HG02840 (cell line): ENCODE measurements at regions not wholly inside any gene's neighbourhood (a gene's known extent, or its start where the extent isn't known, plus 50 kb on each side); places are given as distances from the start of the nearest gene placed in this dataset.
"Not testable (repeated sequence)": the region's sequence is repeated elsewhere in the genome, so short reads cannot be mapped to it uniquely, and the experiment has no call there.

ENCODE experiments used
- ATAC-seq: cut with Tn5 transposase; IDR thresholded peaks from one replicate; pipeline ENCODE4 v1.9.1; 2021; ENCODE audit warnings: mild to moderate bottlenecking, moderate library complexity, moderate number of reproducible peaks; ENCODE audit not compliant: unreplicated experiment, low FRiP score

DNA sequence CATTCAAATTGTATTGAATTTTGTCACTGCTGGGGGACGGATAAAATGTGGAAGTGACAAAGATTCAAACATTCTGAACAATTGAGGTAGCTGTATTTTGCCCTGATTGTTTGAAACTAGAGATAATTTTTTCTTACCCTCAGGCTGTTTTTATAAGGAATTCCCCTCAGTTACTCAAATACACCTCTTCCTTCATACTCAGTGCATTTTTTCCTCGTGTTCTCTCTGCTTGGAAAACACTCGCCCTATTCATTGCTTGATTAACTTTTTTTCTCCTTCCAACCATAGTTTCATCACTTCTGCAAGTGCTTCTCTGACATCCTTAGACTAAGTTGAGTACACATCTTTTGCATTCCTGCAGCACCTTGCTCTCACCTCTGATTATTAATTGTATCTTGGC, 454.5 kb upstream of the FAM174A start:
- not testable (repeated sequence) for ATAC-seq

DNA sequence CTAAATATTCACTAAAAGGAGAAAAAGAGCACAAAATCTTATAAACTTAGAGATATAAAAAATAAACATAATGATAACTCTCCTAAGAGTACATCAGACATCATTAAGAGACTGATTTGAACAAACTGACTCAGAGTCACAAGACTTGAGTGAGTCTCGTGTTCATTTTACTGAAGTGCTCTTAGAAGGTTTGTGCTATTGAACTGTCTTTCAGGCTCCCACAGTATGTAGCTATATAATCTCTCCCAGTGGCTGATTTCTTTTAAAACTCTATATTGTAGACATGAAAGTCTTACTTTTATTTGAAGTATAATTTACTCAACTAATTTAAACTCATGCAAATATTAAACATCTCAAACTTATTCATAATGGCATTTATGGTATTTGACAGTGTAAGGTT, 456.0 kb upstream of the FAM174A start:
- not testable (repeated sequence) for ATAC-seq

DNA sequence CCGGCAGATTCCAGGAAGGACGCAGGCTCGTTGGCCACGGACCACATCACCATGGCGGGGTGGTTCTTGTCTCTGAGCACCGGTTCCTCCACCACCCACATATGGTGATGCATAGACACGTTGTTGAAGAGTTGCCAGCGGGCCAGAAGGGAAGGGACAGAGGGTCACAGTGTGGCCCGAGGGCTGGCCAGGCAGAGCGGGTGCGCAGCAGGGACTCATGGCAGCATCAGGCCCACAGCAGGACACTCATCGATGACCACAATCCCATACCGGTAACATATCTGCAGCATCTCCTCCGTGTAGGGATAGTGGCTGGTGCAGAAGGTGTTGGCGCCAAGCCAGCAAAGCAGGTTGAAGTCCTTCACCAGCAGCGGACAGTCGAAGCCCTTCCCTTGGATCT, 469.2 kb upstream of the FAM174A start:
- ATAC-seq = not testable (repeated sequence)

- ATAC-seq = no peak
Measured at GRCh38 chr5:100043475-100043874, 491.7 kb upstream of the FAM174A start.

- ATAC-seq = no peak
Measured at GRCh38 chr5:100026606-100027005, 508.6 kb upstream of the FAM174A start.

DNA sequence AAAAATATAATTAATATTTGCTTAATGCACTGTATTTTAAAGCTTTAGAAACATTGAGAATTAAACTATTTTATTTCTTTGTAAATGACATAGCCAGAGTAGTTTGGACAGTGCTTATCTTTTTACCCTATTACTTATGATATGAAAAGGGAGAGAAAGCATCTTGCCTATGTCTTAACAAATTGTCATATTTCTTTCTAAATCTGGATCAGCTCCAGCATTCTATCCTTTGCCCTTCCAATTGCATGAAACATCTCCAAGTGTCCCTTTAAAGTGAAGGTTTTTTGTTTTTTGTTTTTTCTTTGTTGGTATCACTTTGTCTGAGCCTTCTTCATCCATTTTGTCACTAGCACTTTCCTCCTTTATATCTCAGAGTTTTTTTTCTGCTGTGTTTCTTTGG, 511.6 kb upstream of the FAM174A start:
- ATAC-seq = no peak

DNA sequence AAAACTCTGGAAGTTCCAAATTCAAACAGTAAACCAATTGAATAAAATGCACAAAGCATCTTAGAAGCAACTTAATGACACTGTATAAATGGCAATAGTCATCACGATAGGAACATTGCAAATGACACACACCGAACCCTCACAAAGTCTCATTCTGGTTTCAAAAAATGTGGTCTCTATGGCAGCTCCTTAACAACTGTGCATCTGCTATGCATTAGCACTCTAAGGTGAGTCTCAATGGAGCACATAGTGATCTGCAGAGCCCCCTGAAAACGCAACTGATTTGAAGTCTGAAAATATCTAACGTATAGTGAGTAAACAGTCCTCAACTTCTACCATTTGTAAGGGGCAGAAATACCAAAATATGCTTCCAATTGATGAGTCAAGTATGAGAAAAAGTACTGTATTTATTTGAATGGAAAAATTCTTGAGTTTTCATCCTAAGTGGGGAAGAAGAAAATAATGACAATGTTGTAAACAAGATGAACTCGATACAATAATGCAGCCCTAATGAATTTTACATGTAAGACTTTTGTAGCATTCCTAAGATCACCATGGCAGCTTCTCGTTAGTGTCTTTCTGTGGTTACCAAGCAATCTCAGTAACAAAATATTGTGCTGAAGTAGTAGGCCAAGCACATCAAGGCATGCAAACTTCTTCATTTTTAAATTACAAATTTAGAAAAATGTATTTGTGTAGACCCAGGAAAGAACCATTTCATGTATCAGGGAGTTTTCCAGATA, 517.5 kb upstream of the FAM174A start:
- ATAC-seq = no peak

DNA sequence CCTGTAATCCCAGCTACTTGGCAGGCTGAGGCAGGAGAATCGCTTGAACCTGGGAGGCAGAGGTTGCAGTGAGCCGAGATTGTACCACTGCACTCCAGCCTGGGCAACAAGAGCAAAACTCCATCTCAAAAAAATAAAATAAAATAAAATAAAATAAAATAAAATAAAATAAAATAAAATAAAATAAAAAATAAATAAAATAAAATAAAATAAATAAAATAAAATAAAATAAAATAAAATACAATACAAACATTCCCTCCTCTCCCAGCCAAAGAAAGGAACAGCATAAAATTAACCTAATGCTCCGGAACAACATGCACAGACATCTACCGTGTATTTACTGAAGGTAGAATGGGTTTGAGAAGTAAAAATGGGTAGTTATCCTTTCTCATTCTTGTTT, 521.9 kb upstream of the FAM174A start:
- ATAC-seq = not testable (repeated sequence)

DNA sequence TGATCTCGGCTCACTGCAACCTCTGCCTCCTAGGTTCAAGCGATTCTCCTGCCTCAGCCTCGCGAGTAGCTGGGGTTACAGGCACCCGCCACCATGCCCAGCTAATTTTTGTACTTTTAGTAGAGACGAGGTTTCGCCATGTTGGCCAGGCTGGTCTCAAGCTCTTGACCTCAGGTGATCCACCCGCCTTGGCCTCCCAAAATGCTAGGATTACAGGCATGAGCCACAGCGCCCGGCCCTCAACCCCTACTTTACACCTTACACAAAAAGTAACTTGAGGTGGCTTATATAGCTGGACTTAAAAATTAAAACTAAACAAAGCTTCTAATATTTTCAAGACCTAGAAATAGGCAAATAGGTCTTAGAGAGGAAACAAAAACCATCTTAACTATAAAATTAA, 524.0 kb upstream of the FAM174A start:
- not testable (repeated sequence) for ATAC-seq

- ATAC-seq = no peak
Measured at GRCh38 chr5:100004969-100005368, 530.2 kb upstream of the FAM174A start.

DNA sequence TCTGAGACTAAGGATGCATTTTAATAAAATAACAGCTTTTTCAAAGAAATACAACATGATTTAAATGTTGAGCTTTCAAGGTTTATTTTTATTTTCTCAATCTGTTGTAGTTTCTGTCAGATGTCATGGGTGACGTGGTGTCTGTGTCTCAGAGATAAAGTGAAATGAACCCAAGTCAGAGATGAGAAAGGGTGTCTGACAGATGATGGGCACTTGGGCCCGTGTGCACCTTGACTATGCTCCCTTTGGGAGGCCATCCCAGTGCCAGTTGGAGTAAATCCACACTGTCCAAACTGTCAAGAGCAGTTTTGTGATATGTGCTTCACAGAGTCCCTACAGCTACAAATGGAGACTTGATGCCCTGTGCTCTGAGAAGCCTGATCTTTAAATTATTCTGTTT, 536.9 kb upstream of the FAM174A start:
- no peak for ATAC-seq

GRCh38 chr5:99995407-99995806, 539.8 kb upstream of the FAM174A start:
- no peak for ATAC-seq

GRCh38 chr5:99973779-99974178, 561.4 kb upstream of the FAM174A start:
- ATAC-seq = no peak

DNA sequence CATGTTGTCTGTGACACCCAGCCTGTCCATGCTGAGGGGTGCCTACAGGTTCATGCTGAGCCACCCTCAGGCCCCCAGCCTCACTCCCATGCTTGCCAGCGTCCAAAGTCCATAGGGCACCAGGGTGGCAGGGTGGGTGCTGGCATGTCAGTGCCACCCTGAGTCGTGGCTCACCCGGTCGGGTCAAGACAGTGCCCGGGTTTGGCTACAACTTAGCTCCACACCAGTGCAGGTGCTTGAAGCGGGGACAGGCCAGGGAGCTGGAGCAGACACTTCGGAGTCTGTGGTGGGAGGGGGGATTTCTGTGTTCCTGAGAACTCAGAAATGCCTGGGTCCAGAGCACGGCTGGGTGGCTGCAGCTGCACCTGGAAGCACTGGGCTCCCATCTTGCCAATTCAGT, 579.2 kb upstream of the FAM174A start:
- no peak for ATAC-seq

- ATAC-seq = no peak
Measured at GRCh38 chr5:99955006-99955405, 580.2 kb upstream of the FAM174A start.

GRCh38 chr5:99949969-99950524, 585.1 kb upstream of the FAM174A start:
- ATAC-seq = no peak

DNA sequence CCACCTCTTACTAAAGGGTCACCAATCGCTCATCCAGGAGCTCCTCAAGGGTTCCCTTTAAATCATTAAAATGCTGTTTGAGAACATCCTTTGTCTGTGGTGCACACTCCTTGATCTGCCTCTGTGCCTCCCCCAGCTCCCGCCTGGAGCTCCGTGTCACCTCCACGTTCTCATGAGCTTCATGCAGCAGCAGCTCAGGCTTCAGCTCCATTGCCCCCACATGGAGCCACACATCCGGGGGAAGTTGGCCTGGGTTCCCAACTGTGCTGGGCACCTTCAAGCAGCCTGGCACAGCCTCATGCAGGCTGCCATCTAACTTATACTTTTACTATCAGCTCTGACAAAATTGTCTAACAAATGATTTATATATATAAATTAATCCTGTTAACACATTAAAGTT, 585.8 kb upstream of the FAM174A start:
- ATAC-seq = no peak

GRCh38 chr5:99948850-99949249, 586.3 kb upstream of the FAM174A start:
- no peak for ATAC-seq

DNA sequence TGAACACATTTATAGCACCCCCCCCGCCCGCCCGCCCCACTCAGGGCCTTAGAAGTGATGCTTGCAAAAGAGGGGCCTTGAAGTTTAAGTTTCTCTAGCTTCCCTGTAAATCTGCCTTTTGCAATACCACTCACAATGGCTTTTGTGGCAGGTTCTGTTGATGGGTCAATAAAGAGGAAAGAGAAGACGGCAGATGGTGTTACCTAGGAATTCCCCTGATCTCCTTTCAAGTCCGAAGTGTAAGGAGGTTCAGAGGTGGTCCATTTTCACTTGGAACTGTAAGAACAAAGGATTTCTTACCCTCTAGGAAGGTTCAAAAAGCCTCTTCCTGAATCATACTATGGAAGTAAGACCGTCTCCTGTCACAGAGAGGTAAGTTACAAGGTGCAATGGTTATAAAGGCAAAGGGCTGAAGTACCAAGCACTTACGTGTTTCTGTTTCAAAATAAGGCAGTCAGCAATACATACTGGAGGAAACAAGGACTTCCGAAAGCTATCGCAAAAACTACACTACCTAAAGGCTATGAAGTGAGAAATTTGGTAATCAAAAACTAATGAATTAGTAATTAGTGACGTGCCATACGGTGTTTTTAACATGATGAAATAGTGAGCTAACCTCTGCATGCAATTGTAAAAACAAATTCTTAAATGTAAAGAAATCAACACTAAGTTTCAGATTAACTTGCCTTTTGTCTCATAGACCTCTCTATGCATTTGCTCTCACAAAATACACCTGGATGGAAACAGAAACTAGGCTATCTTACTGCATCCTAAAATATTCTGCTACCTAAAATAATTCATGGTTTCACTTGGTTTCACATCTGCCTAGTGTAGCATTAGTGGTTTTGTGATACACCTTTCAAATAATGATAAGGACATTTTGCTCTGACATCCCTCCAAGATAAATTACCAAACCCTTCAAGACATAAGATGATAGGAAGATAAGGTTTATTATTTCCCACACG, 589.4 kb upstream of the FAM174A start:
- no peak for ATAC-seq

- ATAC-seq = no peak
Measured at GRCh38 chr5:99940540-99940939, 594.6 kb upstream of the FAM174A start.

DNA sequence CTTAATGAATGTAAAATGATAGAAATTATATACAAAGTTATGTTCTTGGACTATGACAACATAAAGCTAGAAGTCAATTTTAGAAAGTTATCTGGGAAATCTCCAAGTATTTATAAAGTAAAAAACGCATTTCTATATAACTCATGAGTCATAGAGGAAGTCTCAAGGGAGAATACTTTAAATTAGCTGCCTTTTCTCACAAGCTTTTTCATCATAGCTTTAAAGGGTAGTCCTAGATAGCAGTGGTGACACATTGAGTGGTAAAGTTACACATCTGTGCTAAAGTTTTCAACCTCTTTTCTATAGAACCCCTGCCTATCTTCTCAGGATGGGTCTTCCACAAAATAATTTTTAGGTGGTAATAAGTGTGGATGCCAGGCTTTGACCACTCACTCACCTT, 598.3 kb upstream of the FAM174A start:
- ATAC-seq = no peak
